PFSK-1 (cell line): ENCODE measurements at regions not wholly inside any gene's neighbourhood (a gene's known extent, or its start where the extent isn't known, plus 50 kb on each side); places are given as distances from the start of the nearest gene placed in this dataset.

Experiments
- FOXP2 ChIP-seq: optimal IDR thresholded peaks from 2 replicates; pipeline ENCODE3; 2011; ENCODE audit warnings: borderline replicate concordance, control low read depth, inconsistent platforms; ENCODE audit not compliant: insufficient read depth; ENCODE audit errors: extremely low read length, extremely low read depth
- POLR2AphosphoS5 ChIP-seq: IDR thresholded peaks from 2 replicates; pipeline ENCODE4 v1.6.1; 2012; ENCODE audit warnings: low read depth, mild to moderate bottlenecking, control low read depth, low read length, moderate library complexity
- REST ChIP-seq, 2 experiments: IDR thresholded peaks; 2 replicates each; pipeline versions ENCODE4 v1.6.1 to v1.8.0; 2011 to 2012; ENCODE audit warnings: low read depth in 2 of 2, low read length in 2 of 2, control low read depth in 1 of 2, inconsistent platforms in 1 of 2, mild to moderate bottlenecking in 1 of 2, moderate library complexity in 1 of 2; ENCODE audit not compliant: insufficient read depth in 1 of 2
- SIN3A ChIP-seq: IDR thresholded peaks from 2 replicates; pipeline ENCODE4 v1.6.1; 2012; ENCODE audit warnings: mild to moderate bottlenecking, low read length, moderate library complexity, borderline replicate concordance; ENCODE audit not compliant: insufficient read depth
- TAF1 ChIP-seq: IDR thresholded peaks from 2 replicates; pipeline ENCODE4 v1.6.1; 2012; ENCODE audit warnings: low read length, control low read depth, borderline replicate concordance; ENCODE audit not compliant: insufficient read depth

GRCh38 chr13:65091031-65091430, 2139.1 kb downstream of the PCDH9 start:
- TF ChIP-seq POLR2AphosphoS5: no peak

- TF ChIP-seq POLR2AphosphoS5 (no peak), REST (IDR thresholded peaks at IDR 0.05; ENCODE audit: insufficient read depth in 1 of 2, low read depth in 2 of 2, low read length in 2 of 2) (no peak), SIN3A (no peak), FOXP2 (no peak), TAF1 (no peak)
Observed at GRCh38 chr13:65090186-65090585, 2139.9 kb downstream of the PCDH9 start.

GRCh38 chr13:65088906-65089305, 2141.2 kb downstream of the PCDH9 start:
- TF ChIP-seq TAF1 (no peak), REST (IDR thresholded peaks at IDR 0.05; ENCODE audit: insufficient read depth in 1 of 2, low read depth in 2 of 2, low read length in 2 of 2) (no peak), FOXP2 (no peak), SIN3A (no peak), POLR2AphosphoS5 (no peak)

GRCh38 chr13:65085977-65086376, 2144.2 kb downstream of the PCDH9 start:
- TF ChIP-seq TAF1 (no peak), SIN3A (no peak), POLR2AphosphoS5 (no peak), REST (IDR thresholded peaks at IDR 0.05; ENCODE audit: insufficient read depth in 1 of 2, low read depth in 2 of 2, low read length in 2 of 2) (no peak), FOXP2 (no peak)

- TF ChIP-seq REST (IDR thresholded peaks at IDR 0.05; ENCODE audit: insufficient read depth in 1 of 2, low read depth in 2 of 2, low read length in 2 of 2) (no peak), SIN3A (no peak), TAF1 (no peak), FOXP2 (no peak), POLR2AphosphoS5 (no peak)
Observed at GRCh38 chr13:65074248-65074647, 2155.9 kb downstream of the PCDH9 start.

- no peak for TF ChIP-seq SIN3A
- TF ChIP-seq TAF1: no peak
- TF ChIP-seq POLR2AphosphoS5: no peak
- TF ChIP-seq REST (IDR thresholded peaks at IDR 0.05; ENCODE audit: insufficient read depth in 1 of 2, low read depth in 2 of 2, low read length in 2 of 2): no peak
- TF ChIP-seq FOXP2: no peak
Observed at GRCh38 chr13:65064967-65065366, 2165.2 kb downstream of the PCDH9 start.
